ENCODE measurements at regions not wholly inside any gene's neighbourhood (a gene's known extent, or its start where the extent isn't known, plus 50 kb on each side); places are given as distances from the start of the nearest gene placed in this dataset.
A peak's percentile ranks its signal among the peaks of the same experiment; 100 is the strongest.

GRCh38 chr18:28834889-28835288, 658.0 kb upstream of the CDH2 start:
- ATAC-seq = peak; percentile 52; the same call in 2 of the 3 replicates

GRCh38 chr18:28831908-28832307, 655.0 kb upstream of the CDH2 start:
- ATAC-seq = no peak
- TF ChIP-seq SNAI2 (CRISPR knock-in tag; IDR thresholded peaks at IDR 0.05) = no peak
- TF ChIP-seq ZFP3 (CRISPR knock-in tag; IDR thresholded peaks at IDR 0.05) = no peak
- TF ChIP-seq, protein P1, sequence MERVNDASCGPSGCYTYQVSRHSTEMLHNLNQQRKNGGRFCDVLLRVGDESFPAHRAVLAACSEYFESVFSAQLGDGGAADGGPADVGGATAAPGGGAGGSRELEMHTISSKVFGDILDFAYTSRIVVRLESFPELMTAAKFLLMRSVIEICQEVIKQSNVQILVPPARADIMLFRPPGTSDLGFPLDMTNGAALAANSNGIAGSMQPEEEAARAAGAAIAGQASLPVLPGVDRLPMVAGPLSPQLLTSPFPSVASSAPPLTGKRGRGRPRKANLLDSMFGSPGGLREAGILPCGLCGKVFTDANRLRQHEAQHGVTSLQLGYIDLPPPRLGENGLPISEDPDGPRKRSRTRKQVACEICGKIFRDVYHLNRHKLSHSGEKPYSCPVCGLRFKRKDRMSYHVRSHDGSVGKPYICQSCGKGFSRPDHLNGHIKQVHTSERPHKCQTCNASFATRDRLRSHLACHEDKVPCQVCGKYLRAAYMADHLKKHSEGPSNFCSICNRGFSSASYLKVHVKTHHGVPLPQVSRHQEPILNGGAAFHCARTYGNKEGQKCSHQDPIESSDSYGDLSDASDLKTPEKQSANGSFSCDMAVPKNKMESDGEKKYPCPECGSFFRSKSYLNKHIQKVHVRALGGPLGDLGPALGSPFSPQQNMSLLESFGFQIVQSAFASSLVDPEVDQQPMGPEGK (CRISPR knock-in tag; IDR thresholded peaks at IDR 0.05; ENCODE audit: borderline replicate concordance) = no peak
- no peak for TF ChIP-seq ZNF70 (CRISPR knock-in tag; IDR thresholded peaks at IDR 0.05)
- no peak for TF ChIP-seq ISL1 (CRISPR knock-in tag; IDR thresholded peaks at IDR 0.05)
- no peak for TF ChIP-seq GLIS3 (CRISPR knock-in tag; IDR thresholded peaks at IDR 0.05)
- TF ChIP-seq RARB (CRISPR knock-in tag; IDR thresholded peaks at IDR 0.05) = no peak
- TF ChIP-seq ZNF8 (CRISPR knock-in tag; IDR thresholded peaks at IDR 0.05) = no peak
- no peak for TF ChIP-seq BACH2 (CRISPR knock-in tag; IDR thresholded peaks at IDR 0.05; ENCODE audit: borderline replicate concordance)
- no peak for TF ChIP-seq TOX (CRISPR knock-in tag; IDR thresholded peaks at IDR 0.05; ENCODE audit: borderline replicate concordance)
- TF ChIP-seq ESRRG (CRISPR knock-in tag; IDR thresholded peaks at IDR 0.05) = no peak
- TF ChIP-seq, protein P2, sequence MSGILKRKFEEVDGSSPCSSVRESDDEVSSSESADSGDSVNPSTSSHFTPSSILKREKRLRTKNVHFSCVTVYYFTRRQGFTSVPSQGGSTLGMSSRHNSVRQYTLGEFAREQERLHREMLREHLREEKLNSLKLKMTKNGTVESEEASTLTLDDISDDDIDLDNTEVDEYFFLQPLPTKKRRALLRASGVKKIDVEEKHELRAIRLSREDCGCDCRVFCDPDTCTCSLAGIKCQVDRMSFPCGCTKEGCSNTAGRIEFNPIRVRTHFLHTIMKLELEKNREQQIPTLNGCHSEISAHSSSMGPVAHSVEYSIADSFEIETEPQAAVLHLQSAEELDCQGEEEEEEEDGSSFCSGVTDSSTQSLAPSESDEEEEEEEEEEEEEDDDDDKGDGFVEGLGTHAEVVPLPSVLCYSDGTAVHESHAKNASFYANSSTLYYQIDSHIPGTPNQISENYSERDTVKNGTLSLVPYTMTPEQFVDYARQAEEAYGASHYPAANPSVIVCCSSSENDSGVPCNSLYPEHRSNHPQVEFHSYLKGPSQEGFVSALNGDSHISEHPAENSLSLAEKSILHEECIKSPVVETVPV (CRISPR knock-in tag; IDR thresholded peaks at IDR 0.05) = no peak
- no peak for TF ChIP-seq CREB5 (CRISPR knock-in tag; IDR thresholded peaks at IDR 0.05; ENCODE audit: low read depth)
- TF ChIP-seq PPARA (CRISPR knock-in tag; IDR thresholded peaks at IDR 0.05; ENCODE audit: borderline replicate concordance) = no peak
- TF ChIP-seq POU6F1 (CRISPR knock-in tag; IDR thresholded peaks at IDR 0.05; ENCODE audit: borderline replicate concordance, low read depth) = no peak
- no peak for TF ChIP-seq ARNTL (CRISPR knock-in tag; IDR thresholded peaks at IDR 0.05; ENCODE audit: borderline replicate concordance, low read depth)
- TF ChIP-seq ZC3H10 (CRISPR knock-in tag; IDR thresholded peaks at IDR 0.05) = no peak
- no peak for TF ChIP-seq OSR1 (CRISPR knock-in tag; IDR thresholded peaks at IDR 0.05)
- no peak for TF ChIP-seq CSDC2 (CRISPR knock-in tag; IDR thresholded peaks at IDR 0.05)

More at GRCh38 chr18:28834889-28835288, 658.0 kb upstream of the CDH2 start:
- no peak for TF ChIP-seq ZFP3 (CRISPR knock-in tag; IDR thresholded peaks at IDR 0.05)
- no peak for TF ChIP-seq ZNF565 (CRISPR knock-in tag; conservative IDR thresholded peaks at IDR 0.05; ENCODE audit: low read depth)
- no peak for TF ChIP-seq RARB (CRISPR knock-in tag; IDR thresholded peaks at IDR 0.05)
- TF ChIP-seq BACH2 (CRISPR knock-in tag; IDR thresholded peaks at IDR 0.05; ENCODE audit: borderline replicate concordance) = no peak
- no peak for TF ChIP-seq POU6F1 (CRISPR knock-in tag; IDR thresholded peaks at IDR 0.05; ENCODE audit: borderline replicate concordance, low read depth)
- TF ChIP-seq ZC3H10 (CRISPR knock-in tag; IDR thresholded peaks at IDR 0.05) = no peak
- no peak for TF ChIP-seq TOX (CRISPR knock-in tag; IDR thresholded peaks at IDR 0.05; ENCODE audit: borderline replicate concordance)
- TF ChIP-seq, protein P1 (CRISPR knock-in tag; IDR thresholded peaks at IDR 0.05; ENCODE audit: borderline replicate concordance) = no peak
- TF ChIP-seq GLIS3 (CRISPR knock-in tag; IDR thresholded peaks at IDR 0.05) = no peak
- TF ChIP-seq ESRRG (CRISPR knock-in tag; IDR thresholded peaks at IDR 0.05) = no peak

- ATAC-seq = no peak
- TF ChIP-seq PPARA (CRISPR knock-in tag; IDR thresholded peaks at IDR 0.05; ENCODE audit: borderline replicate concordance) = no peak
- TF ChIP-seq TCF4 (CRISPR knock-in tag; IDR thresholded peaks at IDR 0.05; ENCODE audit: borderline replicate concordance) = no peak
- TF ChIP-seq BACH2 (CRISPR knock-in tag; IDR thresholded peaks at IDR 0.05; ENCODE audit: borderline replicate concordance) = no peak
- TF ChIP-seq, protein P1 (CRISPR knock-in tag; IDR thresholded peaks at IDR 0.05; ENCODE audit: borderline replicate concordance) = no peak
- TF ChIP-seq ZNF70 (CRISPR knock-in tag; IDR thresholded peaks at IDR 0.05) = no peak
- TF ChIP-seq, protein P2 (CRISPR knock-in tag; IDR thresholded peaks at IDR 0.05) = no peak
- TF ChIP-seq ZFP30 (CRISPR knock-in tag; IDR thresholded peaks at IDR 0.05) = no peak
Observed at GRCh38 chr18:28831476-28831875, 654.5 kb upstream of the CDH2 start.

Measured in SK-N-SH treated with all-trans-retinoic acid at 6 μM for 48 hours (cell line).